ENCODE measurements at regions not wholly inside any gene's neighbourhood (a gene's known extent, or its start where the extent isn't known, plus 50 kb on each side); places are given as distances from the start of the nearest gene placed in this dataset.
A peak's percentile ranks its signal among the peaks of the same experiment; 100 is the strongest.

- no peak for DNase-seq (ENCODE audit: low spot score)
Observed at GRCh38 chr4:59855630-59856352, 1344.3 kb upstream of the ADGRL3 start.

GRCh38 chr4:59869056-59869455 lies 1331.1 kb upstream of the ADGRL3 start:
- no peak for DNase-seq (ENCODE audit: low spot score)

GRCh38 chr4:59869559-59869958 lies 1330.6 kb upstream of the ADGRL3 start:
- no peak for DNase-seq (ENCODE audit: low spot score)

GRCh38 chr4:59881632-59882031 lies 1318.5 kb upstream of the ADGRL3 start:
- no peak for DNase-seq (ENCODE audit: low spot score)

GRCh38 chr4:59904331-59904730 lies 1295.8 kb upstream of the ADGRL3 start:
- DNase-seq (ENCODE audit: low spot score): no peak

- no peak for DNase-seq (ENCODE audit: low spot score)
Observed at GRCh38 chr4:59920416-59920815, 1279.7 kb upstream of the ADGRL3 start.

- DNase-seq (ENCODE audit: low spot score): no peak
Observed at GRCh38 chr4:59925290-59925689, 1274.8 kb upstream of the ADGRL3 start.

GRCh38 chr4:59936566-59936965 lies 1263.6 kb upstream of the ADGRL3 start:
- peak; percentile 31 for DNase-seq (ENCODE audit: low spot score)

- no peak for DNase-seq (ENCODE audit: low spot score)
Observed at GRCh38 chr4:59938166-59938565, 1262.0 kb upstream of the ADGRL3 start.

GRCh38 chr4:59945277-59945676 lies 1254.8 kb upstream of the ADGRL3 start:
- no peak for DNase-seq (ENCODE audit: low spot score)

GRCh38 chr4:59945716-59946115 lies 1254.4 kb upstream of the ADGRL3 start:
- no peak for DNase-seq (ENCODE audit: low spot score)

- DNase-seq (ENCODE audit: low spot score): no peak
Observed at GRCh38 chr4:59956366-59956765, 1243.8 kb upstream of the ADGRL3 start.

GRCh38 chr4:59960143-59960542 lies 1240.0 kb upstream of the ADGRL3 start:
- DNase-seq (ENCODE audit: low spot score): no peak

GRCh38 chr4:59966758-59967157 lies 1233.4 kb upstream of the ADGRL3 start:
- DNase-seq (ENCODE audit: low spot score): no peak

- no peak for DNase-seq (ENCODE audit: low spot score)
Observed at GRCh38 chr4:59968796-59969195, 1231.3 kb upstream of the ADGRL3 start.

- DNase-seq (ENCODE audit: low spot score): no peak
Observed at GRCh38 chr4:59969909-59970308, 1230.2 kb upstream of the ADGRL3 start.

- DNase-seq (ENCODE audit: low spot score): no peak
Observed at GRCh38 chr4:59971952-59972351, 1228.2 kb upstream of the ADGRL3 start.

GRCh38 chr4:59973492-59973891 lies 1226.6 kb upstream of the ADGRL3 start:
- no peak for DNase-seq (ENCODE audit: low spot score)

- DNase-seq (ENCODE audit: low spot score): no peak
Observed at GRCh38 chr4:59979061-59979460, 1221.1 kb upstream of the ADGRL3 start.

- no peak for DNase-seq (ENCODE audit: low spot score)
Observed at GRCh38 chr4:59983852-59984251, 1216.3 kb upstream of the ADGRL3 start.

- peak; percentile 17 for DNase-seq (ENCODE audit: low spot score)
Observed at GRCh38 chr4:59987289-59987688, 1212.8 kb upstream of the ADGRL3 start.

GRCh38 chr4:59994118-59994517 lies 1206.0 kb upstream of the ADGRL3 start:
- DNase-seq (ENCODE audit: low spot score): no peak

GRCh38 chr4:60002603-60003337 lies 1197.4 kb upstream of the ADGRL3 start:
- no peak for DNase-seq (ENCODE audit: low spot score)

All from D341Med (cell line).